ENCODE measurements at regions not wholly inside any gene's neighbourhood (a gene's known extent, or its start where the extent isn't known, plus 50 kb on each side); places are given as distances from the start of the nearest gene placed in this dataset.

- no peak overlapping the region for H3K27ac ChIP-seq (ENCODE audit: low read depth, low read length)
- CTCF ChIA-PET, result no interaction called here
- POLR2A ChIA-PET, result no interaction called here
Measured at GRCh38 chr4:81651243-81651899, 179.7 kb upstream of the RASGEF1B start.

DNA sequence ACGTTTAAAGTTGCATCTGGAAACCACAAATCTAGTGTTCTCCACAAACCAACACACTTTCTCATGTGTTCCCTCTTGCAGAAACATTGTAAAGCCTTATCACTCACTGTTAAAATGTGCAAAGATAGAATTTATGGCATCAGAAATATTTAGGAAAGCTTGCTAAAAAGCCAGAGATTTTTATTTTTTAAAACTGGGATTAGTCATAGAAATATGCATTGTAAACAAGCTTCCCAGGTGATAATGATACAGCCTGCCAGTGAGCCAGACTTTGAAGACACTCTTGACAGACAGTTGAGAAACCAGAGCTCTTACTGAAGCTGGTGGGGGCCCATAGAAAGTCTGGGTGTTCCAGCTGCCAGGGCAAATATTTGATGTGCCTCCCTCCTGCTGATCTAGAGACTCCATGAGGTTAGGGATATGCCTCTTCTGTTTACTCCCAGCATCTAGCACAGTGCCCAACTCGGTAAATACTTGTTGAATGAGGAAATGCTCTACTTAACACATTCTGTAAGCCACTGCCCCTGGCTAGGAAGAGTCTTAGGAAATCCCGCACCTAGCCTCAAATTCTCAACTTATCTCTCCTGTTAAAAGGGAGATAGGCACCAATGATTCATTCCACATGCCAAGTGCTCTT lies 179.0 kb upstream of the RASGEF1B start:
- TF ChIP-seq, protein P1, sequence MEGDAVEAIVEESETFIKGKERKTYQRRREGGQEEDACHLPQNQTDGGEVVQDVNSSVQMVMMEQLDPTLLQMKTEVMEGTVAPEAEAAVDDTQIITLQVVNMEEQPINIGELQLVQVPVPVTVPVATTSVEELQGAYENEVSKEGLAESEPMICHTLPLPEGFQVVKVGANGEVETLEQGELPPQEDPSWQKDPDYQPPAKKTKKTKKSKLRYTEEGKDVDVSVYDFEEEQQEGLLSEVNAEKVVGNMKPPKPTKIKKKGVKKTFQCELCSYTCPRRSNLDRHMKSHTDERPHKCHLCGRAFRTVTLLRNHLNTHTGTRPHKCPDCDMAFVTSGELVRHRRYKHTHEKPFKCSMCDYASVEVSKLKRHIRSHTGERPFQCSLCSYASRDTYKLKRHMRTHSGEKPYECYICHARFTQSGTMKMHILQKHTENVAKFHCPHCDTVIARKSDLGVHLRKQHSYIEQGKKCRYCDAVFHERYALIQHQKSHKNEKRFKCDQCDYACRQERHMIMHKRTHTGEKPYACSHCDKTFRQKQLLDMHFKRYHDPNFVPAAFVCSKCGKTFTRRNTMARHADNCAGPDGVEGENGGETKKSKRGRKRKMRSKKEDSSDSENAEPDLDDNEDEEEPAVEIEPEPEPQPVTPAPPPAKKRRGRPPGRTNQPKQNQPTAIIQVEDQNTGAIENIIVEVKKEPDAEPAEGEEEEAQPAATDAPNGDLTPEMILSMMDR (IDR thresholded peaks at IDR 0.05; ENCODE audit: low read depth, low read length), result no peak
- Histone ChIP-seq H3K27ac (ENCODE audit: low read depth, low read length) (no peak overlapping the region), H3K9me3 (ENCODE audit: control insufficient read depth, insufficient read depth, low read length) (no peaks in the 10 kb centered on the region), H3K4me3 (ENCODE audit: low read depth, low read length) (no peak overlapping the region), H3K27me3 (ENCODE audit: control insufficient read depth, insufficient read depth, low read length) (no peaks in the 10 kb centered on the region)
- DNase-seq (ENCODE audit: low read depth, low spot score), result no peak
- ChIA-PET CTCF (no interaction called here), POLR2A (no interaction called here)

More at GRCh38 chr4:81651243-81651899, 179.7 kb upstream of the RASGEF1B start:
- TF ChIP-seq, protein P1 (IDR thresholded peaks at IDR 0.05; ENCODE audit: low read depth, low read length), result no peak
- no peak overlapping the region for H3K4me3 ChIP-seq (ENCODE audit: low read depth, low read length)
- DNase-seq (ENCODE audit: low read depth, low spot score), result no peak
- H3K27me3 ChIP-seq (ENCODE audit: control insufficient read depth, insufficient read depth, low read length), result no peaks in the 10 kb centered on the region
- H3K9me3 ChIP-seq (ENCODE audit: control insufficient read depth, insufficient read depth, low read length), result no peaks in the 10 kb centered on the region

- TF ChIP-seq, protein P1 (IDR thresholded peaks at IDR 0.05; ENCODE audit: low read depth, low read length), result no peak
- Histone ChIP-seq H3K4me3 (ENCODE audit: low read depth, low read length) (no peak overlapping the region), H3K27ac (ENCODE audit: low read depth, low read length) (no peak overlapping the region), H3K9me3 (ENCODE audit: control insufficient read depth, insufficient read depth, low read length) (no peaks in the 10 kb centered on the region), H3K27me3 (ENCODE audit: control insufficient read depth, insufficient read depth, low read length) (no peaks in the 10 kb centered on the region)
- ChIA-PET CTCF (interaction anchor here (0.6 kb wide), 1 partner anchor 620 kb away, joined by 3 read pairs; no protein-coding TSS in a partner anchor), POLR2A (no interaction called here)
- DNase-seq (ENCODE audit: low read depth, low spot score), result no peak
Measured at GRCh38 chr4:81648576-81649275, 177.0 kb upstream of the RASGEF1B start.

- H3K4me3 ChIP-seq (ENCODE audit: low read depth, low read length), result no peak overlapping the region
- ChIA-PET POLR2A (no interaction called here), CTCF (no interaction called here)
- DNase-seq (ENCODE audit: low read depth, low spot score), result no peak
- H3K9me3 ChIP-seq (ENCODE audit: control insufficient read depth, insufficient read depth, low read length), result no peaks in the 10 kb centered on the region
- no peaks in the 10 kb centered on the region for H3K27me3 ChIP-seq (ENCODE audit: control insufficient read depth, insufficient read depth, low read length)
- H3K27ac ChIP-seq (ENCODE audit: low read depth, low read length), result no peak overlapping the region
- TF ChIP-seq, protein P1 (IDR thresholded peaks at IDR 0.05; ENCODE audit: low read depth, low read length), result no peak
Measured at GRCh38 chr4:81647388-81647787, 175.7 kb upstream of the RASGEF1B start.

DNA sequence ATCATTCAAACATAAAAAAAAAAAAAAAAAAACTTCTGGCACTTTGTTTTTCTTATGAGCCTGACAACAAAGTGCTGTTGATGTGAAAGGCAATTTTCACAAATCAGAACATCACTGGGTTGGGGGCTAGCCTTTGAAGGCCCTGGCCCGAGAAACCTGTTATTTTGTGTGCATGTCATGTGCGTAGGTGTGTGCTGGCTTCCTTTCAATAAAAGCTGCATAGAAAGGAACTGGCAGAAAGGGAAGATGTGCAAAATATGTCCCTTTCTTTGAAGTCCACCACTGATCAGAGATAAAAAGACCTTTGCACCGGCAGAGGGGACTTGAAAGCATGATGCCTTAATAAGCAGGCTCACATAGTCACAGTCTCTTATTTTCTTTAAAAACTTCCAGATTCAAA lies 170.8 kb upstream of the RASGEF1B start:
- CTCF ChIA-PET, result no interaction called here
- Histone ChIP-seq H3K9me3 (ENCODE audit: control insufficient read depth, insufficient read depth, low read length) (no peaks in the 10 kb centered on the region), H3K27me3 (ENCODE audit: control insufficient read depth, insufficient read depth, low read length) (no peaks in the 10 kb centered on the region), H3K4me3 (ENCODE audit: low read depth, low read length) (no peak overlapping the region), H3K27ac (ENCODE audit: low read depth, low read length) (no peak overlapping the region)
- POLR2A ChIA-PET, result no interaction called here
- DNase-seq (ENCODE audit: low read depth, low spot score), result no peak
- TF ChIP-seq, protein P1 (IDR thresholded peaks at IDR 0.05; ENCODE audit: low read depth, low read length), result no peak
